HG02885 (cell line): ENCODE measurements at regions not wholly inside any gene's neighbourhood (a gene's known extent, or its start where the extent isn't known, plus 50 kb on each side); places are given as distances from the start of the nearest gene placed in this dataset.

Source experiments
- ATAC-seq: cut with Tn5 transposase; IDR thresholded peaks from one replicate; pipeline ENCODE4 v1.9.1; 2021; ENCODE audit warnings: mild to moderate bottlenecking; ENCODE audit not compliant: unreplicated experiment, poor library complexity

GRCh38 chrX:129188231-129188630 lies 335.1 kb downstream of the SMARCA1 start:
- no peak for ATAC-seq

GRCh38 chrX:129176710-129177109 lies 346.6 kb downstream of the SMARCA1 start:
- no peak for ATAC-seq

GRCh38 chrX:129161108-129161507 lies 362.2 kb downstream of the SMARCA1 start:
- no peak for ATAC-seq

GRCh38 chrX:129158505-129158904 lies 364.8 kb downstream of the SMARCA1 start:
- no peak for ATAC-seq

GRCh38 chrX:129145840-129146272 lies 377.4 kb downstream of the SMARCA1 start:
- no peak for ATAC-seq

- no peak for ATAC-seq
Observed at GRCh38 chrX:129145385-129145784, 377.9 kb downstream of the SMARCA1 start.

- ATAC-seq, result no peak
Observed at GRCh38 chrX:129144172-129145038, 378.9 kb downstream of the SMARCA1 start.

GRCh38 chrX:129139837-129140598 lies 383.3 kb downstream of the SMARCA1 start:
- no peak for ATAC-seq

- ATAC-seq, result no peak
Observed at GRCh38 chrX:129125122-129125914, 398.0 kb downstream of the SMARCA1 start.

- ATAC-seq, result no peak
Observed at GRCh38 chrX:129123795-129124194, 399.5 kb downstream of the SMARCA1 start.

GRCh38 chrX:129116676-129117470 lies 406.4 kb downstream of the SMARCA1 start:
- ATAC-seq, result no peak

- ATAC-seq, result no peak
Observed at GRCh38 chrX:129115935-129116334, 407.4 kb downstream of the SMARCA1 start.

GRCh38 chrX:129115104-129115503 lies 408.2 kb downstream of the SMARCA1 start:
- ATAC-seq, result peak; percentile 97

GRCh38 chrX:129111081-129111798 lies 412.1 kb downstream of the SMARCA1 start:
- ATAC-seq, result no peak

GRCh38 chrX:129108936-129109335 lies 414.4 kb downstream of the SMARCA1 start:
- ATAC-seq, result no peak

GRCh38 chrX:129099207-129099606 lies 424.1 kb downstream of the SMARCA1 start:
- no peak for ATAC-seq

GRCh38 chrX:129097668-129098067 lies 425.6 kb downstream of the SMARCA1 start:
- no peak for ATAC-seq

GRCh38 chrX:129093706-129094105 lies 429.6 kb downstream of the SMARCA1 start:
- ATAC-seq, result no peak

GRCh38 chrX:129092757-129093156 lies 430.5 kb downstream of the SMARCA1 start:
- no peak for ATAC-seq
